Caco-2 (cell line): ENCODE measurements at regions not wholly inside any gene's neighbourhood (a gene's known extent, or its start where the extent isn't known, plus 50 kb on each side); places are given as distances from the start of the nearest gene placed in this dataset.

Source experiments
- BruUV-seq: library from RNA; stranded (reverse); fragments of 400-500 nt; replicated peaks from 2 replicates; lab custom pipeline; 2021; lab: Mats Ljungman, UMichigan
- CTCF ChIA-PET: fragments of 300-600 bp; sonication (Branson Sonifier 250); formaldehyde crosslinking; loops from one replicate; lab custom pipeline; 2022; ENCODE audit warnings: antibody characterized with exemption; lab: Charles Lee
- POLR2A ChIA-PET: fragments of 300-600 bp; sonication (Branson Sonifier 250); formaldehyde crosslinking; loops from one replicate; lab custom pipeline; 2022; ENCODE audit warnings: antibody characterized with exemption; lab: Charles Lee
- DNase-seq, 2 experiments: peaks; one replicate each; pipeline versions ENCODE4 v3.0.0 to v3.0.0-alpha.2; 2020 to 2022
- H3K27me3 ChIP-seq: replicated peaks from 2 replicates; pipeline ENCODE4 v1.6.0; 2011; ENCODE audit warnings: low read length; ENCODE audit not compliant: control insufficient read depth, insufficient read depth
- H3K36me3 ChIP-seq: 2 replicates; pipeline ENCODE4 v1.5.1; 2011; ENCODE audit warnings: low read length; ENCODE audit not compliant: control insufficient read depth, insufficient read depth
- H3K4me1 ChIP-seq: fragments of 250-450 bp; sonication (Bioruptor Pico); 2 replicates; pipeline ENCODE4 v1.5.1; 2020; ENCODE audit warnings: mild to moderate bottlenecking
- H3K4me3 ChIP-seq: 2 replicates; pipeline ENCODE4 v1.5.1; 2011; ENCODE audit warnings: low read depth, mild to moderate bottlenecking, control low read depth, low read length
- H3K9me3 ChIP-seq: fragments of 250-450 bp; sonication (Bioruptor Pico); 2 replicates; pipeline ENCODE4 v1.5.1; 2020; ENCODE audit warnings: mild to moderate bottlenecking, moderate library complexity
- H3K27ac Mint-ChIP-seq: one replicate; pipeline ENCODE4 v1.8.0; 2022; ENCODE audit warnings: mixed read lengths; ENCODE audit not compliant: unreplicated experiment
- H3K27me3 Mint-ChIP-seq: one replicate; pipeline ENCODE4 v1.8.0; 2022; ENCODE audit warnings: mixed read lengths; ENCODE audit not compliant: insufficient read depth, unreplicated experiment
- H3K36me3 Mint-ChIP-seq: one replicate; pipeline ENCODE4 v1.8.0; 2022; ENCODE audit warnings: mild to moderate bottlenecking, mixed read lengths; ENCODE audit not compliant: insufficient read depth, unreplicated experiment
- H3K4me1 Mint-ChIP-seq: one replicate; pipeline ENCODE4 v1.8.0; 2022; ENCODE audit warnings: low read depth, mixed read lengths; ENCODE audit not compliant: unreplicated experiment
- H3K4me3 Mint-ChIP-seq: one replicate; pipeline ENCODE4 v1.8.0; 2022; ENCODE audit warnings: mild to moderate bottlenecking, moderate library complexity, mixed read lengths; ENCODE audit not compliant: unreplicated experiment
- H3K9me3 Mint-ChIP-seq: one replicate; pipeline ENCODE4 v1.8.0; 2022; ENCODE audit warnings: mixed read lengths; ENCODE audit not compliant: unreplicated experiment
- CTCF ChIP-seq, 2 experiments: fragments of 200-600 bp in 1 of 2; IDR thresholded peaks; 1 replicate in 1 of 2; 2 replicates in 1 of 2; pipeline versions ENCODE4 v1.5.1 to v1.8.0; 2011 to 2022; ENCODE audit warnings: antibody characterized with exemption in 1 of 2, control low read depth in 1 of 2, inconsistent platforms in 1 of 2, low read depth in 1 of 2, low read length in 1 of 2, mild to moderate bottlenecking in 1 of 2, moderate library complexity in 1 of 2; ENCODE audit not compliant: insufficient read depth in 1 of 2, severe bottlenecking in 1 of 2, unreplicated experiment in 1 of 2
- intact Hi-C: fragments of 100-400 bp; cut with micrococcal nuclease; formaldehyde crosslinking; loops from one replicate; pipeline ENCODE4 v1.10.0; 2022; ENCODE audit not compliant: unreplicated experiment

- no peaks in the 10 kb centered on the region for H3K9me3 ChIP-seq
- Mint-ChIP-seq H3K4me1 (no peaks in the 10 kb centered on the region), H3K36me3 (no peaks in the 10 kb centered on the region), H3K9me3 (no peaks in the 10 kb centered on the region), H3K27me3 (peaks cover 3% of the 10 kb centered on the region), H3K4me3 (no peak overlapping the region), H3K27ac (no peak overlapping the region)
- H3K27me3 ChIP-seq: no peaks in the 10 kb centered on the region
- H3K4me1 ChIP-seq: no peaks in the 10 kb centered on the region
- BruUV-seq: no TSS peak
- H3K4me3 ChIP-seq: no peak overlapping the region
- intact Hi-C loops: no loop called here
- no peak for TF ChIP-seq CTCF (IDR thresholded peaks at IDR 0.05; ENCODE audit: insufficient read depth in 1 of 2, low read depth in 1 of 2, low read length in 1 of 2, severe bottlenecking in 1 of 2, unreplicated experiment in 1 of 2)
- H3K36me3 ChIP-seq: no peaks in the 10 kb centered on the region
- CTCF ChIA-PET: no interaction called here
- POLR2A ChIA-PET: no interaction called here
- no peak for DNase-seq
These were observed 387.5 kb downstream of the PDGFC start for GRCh38 chr4:156584100-156584499.

GRCh38 chr4:156583265-156583664 lies 388.3 kb downstream of the PDGFC start:
- Histone ChIP-seq H3K36me3 (no peaks in the 10 kb centered on the region), H3K4me3 (no peak overlapping the region), H3K4me1 (no peaks in the 10 kb centered on the region), H3K9me3 (no peaks in the 10 kb centered on the region), H3K27me3 (no peaks in the 10 kb centered on the region)
- no peak for TF ChIP-seq CTCF (IDR thresholded peaks at IDR 0.05; ENCODE audit: insufficient read depth in 1 of 2, low read depth in 1 of 2, low read length in 1 of 2, severe bottlenecking in 1 of 2, unreplicated experiment in 1 of 2)
- POLR2A ChIA-PET: no interaction called here
- H3K4me1 Mint-ChIP-seq: no peaks in the 10 kb centered on the region
- H3K27ac Mint-ChIP-seq: no peak overlapping the region
- intact Hi-C loops: no loop called here
- CTCF ChIA-PET: no interaction called here
- H3K27me3 Mint-ChIP-seq: peaks cover 3% of the 10 kb centered on the region
- H3K9me3 Mint-ChIP-seq: no peaks in the 10 kb centered on the region
- no peaks in the 10 kb centered on the region for H3K36me3 Mint-ChIP-seq
- DNase-seq: no peak
- BruUV-seq: no TSS peak
- no peak overlapping the region for H3K4me3 Mint-ChIP-seq

GRCh38 chr4:156581282-156582063 lies 390.1 kb downstream of the PDGFC start:
- ChIA-PET CTCF (no interaction called here), POLR2A (no interaction called here)
- Mint-ChIP-seq H3K9me3 (no peaks in the 10 kb centered on the region), H3K27me3 (peaks cover 3% of the 10 kb centered on the region), H3K4me1 (no peaks in the 10 kb centered on the region), H3K4me3 (no peak overlapping the region), H3K36me3 (no peaks in the 10 kb centered on the region), H3K27ac (no peak overlapping the region)
- no peak for DNase-seq
- no TSS peak for BruUV-seq
- no peak for TF ChIP-seq CTCF (IDR thresholded peaks at IDR 0.05; ENCODE audit: insufficient read depth in 1 of 2, low read depth in 1 of 2, low read length in 1 of 2, severe bottlenecking in 1 of 2, unreplicated experiment in 1 of 2)
- Histone ChIP-seq H3K27me3 (no peaks in the 10 kb centered on the region), H3K4me1 (no peaks in the 10 kb centered on the region), H3K36me3 (no peaks in the 10 kb centered on the region), H3K4me3 (no peak overlapping the region), H3K9me3 (no peaks in the 10 kb centered on the region)
- intact Hi-C loops: no loop called here
